Smooth muscle cell (in vitro differentiated cells): ENCODE measurements at regions not wholly inside any gene's neighbourhood (a gene's known extent, or its start where the extent isn't known, plus 50 kb on each side); places are given as distances from the start of the nearest gene placed in this dataset.

ENCODE experiments used
- DNase-seq: peaks from one replicate; lab custom pipeline; 2025; ENCODE audit not compliant: unreplicated experiment; lab: John Stamatoyannopoulos, UW
- H2AFZ ChIP-seq: fragments of 200-600 bp; sonication (generic); 2 replicates; pipeline ENCODE4 v1.6.0; 2016; ENCODE audit warnings: antibody characterized with exemption, low read depth, mild to moderate bottlenecking
- H3F3A ChIP-seq: fragments of 200-600 bp; sonication (generic); 2 replicates; pipeline ENCODE4 v1.6.0; 2017; ENCODE audit warnings: antibody characterized with exemption, low read depth
- H3K27ac ChIP-seq: fragments of 200-600 bp; sonication (generic); 2 replicates; pipeline ENCODE4 v1.5.1; 2016; ENCODE audit warnings: low read depth, mild to moderate bottlenecking
- H3K27me3 ChIP-seq: fragments of 200-600 bp; sonication (generic); 2 replicates; pipeline ENCODE4 v1.6.1; 2016; ENCODE audit warnings: low read depth, mild to moderate bottlenecking
- H3K36me3 ChIP-seq: fragments of 200-600 bp; sonication (generic); 2 replicates; pipeline ENCODE4 v1.5.1; 2016; ENCODE audit warnings: low read depth
- H3K4me1 ChIP-seq: fragments of 200-600 bp; sonication (generic); 2 replicates; pipeline ENCODE4 v1.5.1; 2016; ENCODE audit warnings: low read depth
- H3K4me2 ChIP-seq: fragments of 200-600 bp; sonication (generic); 2 replicates; pipeline ENCODE4 v1.6.0; 2016; ENCODE audit warnings: mild to moderate bottlenecking
- H3K4me3 ChIP-seq: fragments of 200-600 bp; sonication (generic); 2 replicates; pipeline ENCODE4 v1.5.1; 2016; ENCODE audit warnings: mild to moderate bottlenecking
- H3K79me2 ChIP-seq: fragments of 200-600 bp; sonication (generic); 2 replicates; pipeline ENCODE4 v1.6.0; 2016; ENCODE audit warnings: low read depth, mild to moderate bottlenecking
- H3K9ac ChIP-seq: fragments of 200-600 bp; sonication (generic); 2 replicates; pipeline ENCODE4 v1.6.0; 2016; ENCODE audit warnings: low read depth
- H3K9me3 ChIP-seq: fragments of 200-600 bp; sonication (generic); replicated peaks from 2 replicates; pipeline ENCODE4 v1.5.1; 2016; ENCODE audit warnings: low read depth
- H4K20me1 ChIP-seq: fragments of 200-600 bp; sonication (generic); 2 replicates; pipeline ENCODE4 v1.6.0; 2016; ENCODE audit warnings: low read depth
- WGBS: methylation state at CpG from one replicate; pipeline ENCODE4 v1.1.7; 2016; ENCODE audit warnings: low lambda C conversion rate; 5-methylcytosine and 5-hydroxymethylcytosine counted together
- TF ChIP-seq, protein P1 (sequence below): fragments of 200-600 bp; sonication (generic); IDR thresholded peaks from 2 replicates; pipeline ENCODE4 v1.5.1; 2017; ENCODE audit warnings: borderline replicate concordance, mild to moderate bottlenecking, antibody characterized with exemption; ENCODE audit not compliant: insufficient read depth, poor library complexity, severe bottlenecking

GRCh38 chr9:11335011-11335410 is 722.2 kb upstream of the PTPRD start:
- H3K9me3 ChIP-seq = no peaks in the 10 kb centered on the region

GRCh38 chr9:11338130-11338529 is 725.3 kb upstream of the PTPRD start:
- no peaks in the 10 kb centered on the region for H3K4me1 ChIP-seq
- TF ChIP-seq, protein P1, sequence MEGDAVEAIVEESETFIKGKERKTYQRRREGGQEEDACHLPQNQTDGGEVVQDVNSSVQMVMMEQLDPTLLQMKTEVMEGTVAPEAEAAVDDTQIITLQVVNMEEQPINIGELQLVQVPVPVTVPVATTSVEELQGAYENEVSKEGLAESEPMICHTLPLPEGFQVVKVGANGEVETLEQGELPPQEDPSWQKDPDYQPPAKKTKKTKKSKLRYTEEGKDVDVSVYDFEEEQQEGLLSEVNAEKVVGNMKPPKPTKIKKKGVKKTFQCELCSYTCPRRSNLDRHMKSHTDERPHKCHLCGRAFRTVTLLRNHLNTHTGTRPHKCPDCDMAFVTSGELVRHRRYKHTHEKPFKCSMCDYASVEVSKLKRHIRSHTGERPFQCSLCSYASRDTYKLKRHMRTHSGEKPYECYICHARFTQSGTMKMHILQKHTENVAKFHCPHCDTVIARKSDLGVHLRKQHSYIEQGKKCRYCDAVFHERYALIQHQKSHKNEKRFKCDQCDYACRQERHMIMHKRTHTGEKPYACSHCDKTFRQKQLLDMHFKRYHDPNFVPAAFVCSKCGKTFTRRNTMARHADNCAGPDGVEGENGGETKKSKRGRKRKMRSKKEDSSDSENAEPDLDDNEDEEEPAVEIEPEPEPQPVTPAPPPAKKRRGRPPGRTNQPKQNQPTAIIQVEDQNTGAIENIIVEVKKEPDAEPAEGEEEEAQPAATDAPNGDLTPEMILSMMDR = no peak

More at GRCh38 chr9:11335011-11335410, 722.2 kb upstream of the PTPRD start:
- no peaks in the 10 kb centered on the region for H4K20me1 ChIP-seq
- H3K4me3 ChIP-seq = no peak overlapping the region
- H3K27me3 ChIP-seq = no peaks in the 10 kb centered on the region
- no peak overlapping the region for H2AFZ ChIP-seq
- no peak overlapping the region for H3K27ac ChIP-seq
- no peak overlapping the region for H3K9ac ChIP-seq
- no peaks in the 10 kb centered on the region for H3K4me1 ChIP-seq
- TF ChIP-seq, protein P1 = no peak
- DNase-seq = no peak
- no peaks in the 10 kb centered on the region for H3K36me3 ChIP-seq
- no peak overlapping the region for H3K4me2 ChIP-seq
- no peaks in the 10 kb centered on the region for H3K79me2 ChIP-seq
- no peaks in the 10 kb centered on the region for H3F3A ChIP-seq

GRCh38 chr9:11340654-11341053 is 727.9 kb upstream of the PTPRD start:
- H3K79me2 ChIP-seq = no peaks in the 10 kb centered on the region
- no peaks in the 10 kb centered on the region for H3F3A ChIP-seq
- no peak overlapping the region for H3K27ac ChIP-seq
- TF ChIP-seq, protein P1 = no peak
- no peak overlapping the region for H2AFZ ChIP-seq
- H4K20me1 ChIP-seq = no peaks in the 10 kb centered on the region
- H3K4me1 ChIP-seq = no peaks in the 10 kb centered on the region
- H3K36me3 ChIP-seq = no peaks in the 10 kb centered on the region
- no peak overlapping the region for H3K4me2 ChIP-seq
- no peaks in the 10 kb centered on the region for H3K9me3 ChIP-seq
- H3K9ac ChIP-seq = no peak overlapping the region
- H3K27me3 ChIP-seq = no peaks in the 10 kb centered on the region
- H3K4me3 ChIP-seq = no peak overlapping the region
- no peak for DNase-seq
- 27% methylated on average over 1 of the region's 1 CpG for WGBS

More at GRCh38 chr9:11338130-11338529, 725.3 kb upstream of the PTPRD start:
- H3K4me3 ChIP-seq = no peak overlapping the region
- H3K9ac ChIP-seq = no peak overlapping the region
- no peaks in the 10 kb centered on the region for H3K36me3 ChIP-seq
- 95% methylated on average over 1 of the region's 1 CpG for WGBS
- no peaks in the 10 kb centered on the region for H3K79me2 ChIP-seq
- H4K20me1 ChIP-seq = no peaks in the 10 kb centered on the region
- DNase-seq = no peak
- no peak overlapping the region for H3K27ac ChIP-seq
- no peaks in the 10 kb centered on the region for H3K27me3 ChIP-seq
- H3F3A ChIP-seq = no peaks in the 10 kb centered on the region
- H3K4me2 ChIP-seq = no peak overlapping the region
- no peaks in the 10 kb centered on the region for H3K9me3 ChIP-seq
- no peak overlapping the region for H2AFZ ChIP-seq

DNA sequence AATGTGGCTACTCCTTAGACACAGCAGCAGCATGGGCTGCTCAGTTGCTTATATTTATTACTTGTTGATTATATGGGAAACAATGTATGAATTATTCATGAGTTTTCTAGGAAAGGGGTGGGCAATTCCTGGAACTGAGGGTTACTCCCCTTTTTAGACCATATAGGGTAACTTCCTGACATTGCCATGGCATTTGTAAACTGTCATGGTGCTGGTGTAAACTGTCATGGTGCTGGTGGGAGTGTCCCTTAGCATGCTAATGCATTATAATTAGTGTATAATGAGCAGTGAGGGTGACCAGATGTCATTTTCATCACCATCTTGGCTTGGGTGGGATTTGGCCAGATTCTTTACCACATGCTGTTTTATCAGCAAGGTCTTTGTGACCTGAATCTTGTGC is 734.6 kb upstream of the PTPRD start:
- no peak overlapping the region for H3K9ac ChIP-seq
- H3K4me2 ChIP-seq = no peak overlapping the region
- H4K20me1 ChIP-seq = no peaks in the 10 kb centered on the region
- DNase-seq = no peak
- TF ChIP-seq, protein P1 = no peak
- H3K27me3 ChIP-seq = no peaks in the 10 kb centered on the region
- H2AFZ ChIP-seq = no peak overlapping the region
- H3F3A ChIP-seq = no peaks in the 10 kb centered on the region
- no peak overlapping the region for H3K27ac ChIP-seq
- H3K9me3 ChIP-seq = no peaks in the 10 kb centered on the region
- no peak overlapping the region for H3K4me3 ChIP-seq
- H3K36me3 ChIP-seq = no peaks in the 10 kb centered on the region
- no peaks in the 10 kb centered on the region for H3K79me2 ChIP-seq
- no peaks in the 10 kb centered on the region for H3K4me1 ChIP-seq
